ENCODE measurements at regions not wholly inside any gene's neighbourhood (a gene's known extent, or its start where the extent isn't known, plus 50 kb on each side); places are given as distances from the start of the nearest gene placed in this dataset.

DNA sequence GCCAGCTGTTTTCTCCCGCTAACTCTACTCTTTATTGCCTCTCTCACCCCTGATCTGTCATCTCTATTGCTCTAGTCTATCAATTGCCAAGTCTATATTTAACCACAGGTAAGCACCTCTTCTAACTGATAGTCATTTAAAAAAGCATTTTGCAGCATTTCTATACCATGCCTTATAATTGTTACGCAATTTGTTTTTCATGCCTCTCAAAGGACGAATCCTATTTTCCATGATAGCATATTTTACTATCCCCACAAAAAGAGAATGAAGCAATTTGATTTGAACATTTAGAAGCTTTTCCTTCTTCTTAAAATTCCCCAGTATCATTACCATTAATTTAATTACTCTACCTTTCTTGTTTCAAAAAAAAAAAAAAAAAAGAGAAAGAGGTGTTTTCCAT lies 432.8 kb upstream of the ZP4 start:
- no peaks in the 10 kb centered on the region for H3K36me3 ChIP-seq (replicated peaks in 1 of 2; ENCODE audit: control extremely low read depth in 1 of 2, control insufficient read depth in 1 of 2, extremely low read depth in 1 of 2, insufficient read depth in 2 of 2, low read length in 1 of 2)
- no peak overlapping the region for H2AFZ ChIP-seq (ENCODE audit: insufficient read depth, low read depth, low read length, poor library complexity, severe bottlenecking)
- no peaks in the 10 kb centered on the region for H4K20me1 ChIP-seq (ENCODE audit: control insufficient read depth, insufficient read depth, low read length, poor library complexity, severe bottlenecking)
- TF ChIP-seq EZH2 (IDR thresholded peaks at IDR 0.05; ENCODE audit: borderline replicate concordance, insufficient read depth, low read depth, low read length, poor library complexity, severe bottlenecking) (no peak), CTCF (IDR thresholded peaks at IDR 0.05) (no peak)
- ChIA-PET POLR2A (no interaction called here), CTCF (no interaction called here)
- no peak overlapping the region for H3K9ac ChIP-seq (ENCODE audit: low read length)
- H3K27me3 ChIP-seq (replicated peaks in 1 of 4; ENCODE audit: control extremely low read depth in 1 of 4, control insufficient read depth in 3 of 4, insufficient read depth in 4 of 4, low read length in 3 of 4), result no peaks in the 10 kb centered on the region
- no peak overlapping the region for H3K4me3 ChIP-seq (ENCODE audit: control extremely low read depth in 1 of 5, extremely low read depth in 1 of 5, insufficient read depth in 1 of 5, low read depth in 2 of 5, low read length in 4 of 5)
- 90% methylated on average over 2 of the region's 3 CpGs for WGBS (ENCODE audit: insufficient coverage)
- no peak overlapping the region for H3K27ac Mint-ChIP-seq
- no peak overlapping the region for H3K4me3 Mint-ChIP-seq
- no peak for ATAC-seq (ENCODE audit: low read depth)
- no peak overlapping the region for H3K4me2 ChIP-seq (replicated peaks; ENCODE audit: low read depth, low read length, poor library complexity, severe bottlenecking)
- no peak for DNase-seq
- H3K4me1 ChIP-seq (ENCODE audit: control insufficient read depth in 2 of 2, insufficient read depth in 2 of 2, low read length in 2 of 2), result no peaks in the 10 kb centered on the region
- H3K27me3 Mint-ChIP-seq, result no peaks in the 10 kb centered on the region
- H3K9me3 Mint-ChIP-seq (ENCODE audit: insufficient read depth), result peaks cover 2% of the 10 kb centered on the region
- H3K79me2 ChIP-seq (ENCODE audit: control insufficient read depth, insufficient read depth, low read length), result no peaks in the 10 kb centered on the region
- intact Hi-C loops (cut with micrococcal nuclease), result no loop called here
- no peak overlapping the region for H3K27ac ChIP-seq (ENCODE audit: low read length in 2 of 2)
- peaks cover 0 to 18% (median 0%) of the 10 kb centered on the region in 3 donors for H3K9me3 ChIP-seq (ENCODE audit: control extremely low read depth in 1 of 3, control insufficient read depth in 2 of 3, insufficient read depth in 1 of 3, low read length in 2 of 3)
- no peaks in the 10 kb centered on the region for H3K4me1 Mint-ChIP-seq

DNA sequence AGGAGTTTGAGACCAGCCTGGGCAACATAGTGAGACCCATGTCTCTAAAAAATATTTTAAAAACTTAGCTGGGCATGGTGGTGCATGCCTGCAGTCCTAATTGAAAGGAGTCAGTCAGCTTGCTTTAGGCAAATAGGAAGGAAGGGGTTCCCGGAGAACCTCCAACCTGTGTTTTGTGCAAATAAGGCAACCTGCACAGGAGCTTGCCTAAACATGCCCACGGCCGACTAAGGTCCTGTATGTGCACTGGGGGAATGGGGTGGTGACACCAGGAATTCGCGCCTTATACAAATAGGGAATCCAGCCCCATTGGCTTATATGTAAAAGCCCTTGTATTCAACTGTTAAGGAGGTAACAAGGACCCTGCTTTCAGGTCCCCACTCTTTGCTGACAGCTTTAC lies 429.2 kb upstream of the ZP4 start:
- Mint-ChIP-seq H3K4me3 (no peak overlapping the region), H3K27ac (no peak overlapping the region), H3K4me1 (no peaks in the 10 kb centered on the region), H3K9me3 (ENCODE audit: insufficient read depth) (no peaks in the 10 kb centered on the region), H3K27me3 (no peaks in the 10 kb centered on the region)
- Histone ChIP-seq H3K4me1 (ENCODE audit: control insufficient read depth in 2 of 2, insufficient read depth in 2 of 2, low read length in 2 of 2) (no peaks in the 10 kb centered on the region), H3K4me3 (ENCODE audit: control extremely low read depth in 1 of 5, extremely low read depth in 1 of 5, insufficient read depth in 1 of 5, low read depth in 2 of 5, low read length in 4 of 5) (no peak overlapping the region), H3K9ac (ENCODE audit: low read length) (no peak overlapping the region), H3K27me3 (replicated peaks in 1 of 4; ENCODE audit: control extremely low read depth in 1 of 4, control insufficient read depth in 3 of 4, insufficient read depth in 4 of 4, low read length in 3 of 4) (no peaks in the 10 kb centered on the region), H3K79me2 (ENCODE audit: control insufficient read depth, insufficient read depth, low read length) (no peaks in the 10 kb centered on the region), H4K20me1 (ENCODE audit: control insufficient read depth, insufficient read depth, low read length, poor library complexity, severe bottlenecking) (no peaks in the 10 kb centered on the region), H3K36me3 (replicated peaks in 1 of 2; ENCODE audit: control extremely low read depth in 1 of 2, control insufficient read depth in 1 of 2, extremely low read depth in 1 of 2, insufficient read depth in 2 of 2, low read length in 1 of 2) (no peaks in the 10 kb centered on the region), H3K27ac (ENCODE audit: low read length in 2 of 2) (no peak overlapping the region), H3K4me2 (replicated peaks; ENCODE audit: low read depth, low read length, poor library complexity, severe bottlenecking) (no peak overlapping the region), H2AFZ (ENCODE audit: insufficient read depth, low read depth, low read length, poor library complexity, severe bottlenecking) (no peak overlapping the region), H3K9me3 (ENCODE audit: control extremely low read depth in 1 of 3, control insufficient read depth in 2 of 3, insufficient read depth in 1 of 3, low read length in 2 of 3) (peaks cover 0 to 7% (median 0%) of the 10 kb centered on the region in 3 donors)
- WGBS (ENCODE audit: insufficient coverage), result 97% methylated on average over 3 of the region's 5 CpGs
- intact Hi-C loops (cut with micrococcal nuclease), result no loop called here
- ATAC-seq (ENCODE audit: low read depth) (no peak), DNase-seq (no peak)
- TF ChIP-seq EZH2 (IDR thresholded peaks at IDR 0.05; ENCODE audit: borderline replicate concordance, insufficient read depth, low read depth, low read length, poor library complexity, severe bottlenecking) (no peak), CTCF (IDR thresholded peaks at IDR 0.05) (no peak)
- ChIA-PET CTCF (no interaction called here), POLR2A (no interaction called here)

Measured in B cell (primary cell).